Caki2 (cell line): ENCODE measurements at regions not wholly inside any gene's neighbourhood (a gene's known extent, or its start where the extent isn't known, plus 50 kb on each side); places are given as distances from the start of the nearest gene placed in this dataset.
"Not testable (repeated sequence)": the region's sequence is repeated elsewhere in the genome, so short reads cannot be mapped to it uniquely, and the experiment has no call there.

Source experiments
- DNase-seq: peaks from one replicate; pipeline ENCODE4 v3.0.0-alpha.2; 2015; ENCODE audit warnings: low read depth
- in situ Hi-C: cut with HindIII; loops from 2 replicates; pipeline ENCODE4 v1.10.0; 2016; ENCODE audit warnings: low sequenced_read_pairs, low pct_unique_long_range_greater_than_20kb, mixed read lengths

DNA sequence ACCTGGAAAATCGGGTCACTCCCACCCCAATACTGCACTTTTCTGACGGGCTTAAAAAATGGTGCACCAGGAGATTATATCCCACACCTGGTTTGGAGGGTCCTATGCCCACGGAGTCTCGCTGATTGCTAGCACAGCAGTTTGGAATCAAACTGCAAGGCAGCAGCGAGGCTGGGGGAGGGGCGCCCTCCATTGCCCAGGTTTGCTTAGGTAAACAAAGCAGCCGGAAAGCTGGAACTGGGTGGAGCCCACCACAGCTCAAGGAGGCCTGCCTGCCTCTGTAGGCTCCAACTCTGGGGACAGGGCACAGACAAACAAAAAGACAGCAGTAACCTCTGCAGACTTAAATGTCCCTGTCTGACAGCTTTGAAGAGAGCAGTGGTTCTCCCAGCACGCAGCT, 167.1 kb upstream of the PHACTR1 start:
- in situ Hi-C loops, DNase-seq: not testable (repeated sequence)

DNA sequence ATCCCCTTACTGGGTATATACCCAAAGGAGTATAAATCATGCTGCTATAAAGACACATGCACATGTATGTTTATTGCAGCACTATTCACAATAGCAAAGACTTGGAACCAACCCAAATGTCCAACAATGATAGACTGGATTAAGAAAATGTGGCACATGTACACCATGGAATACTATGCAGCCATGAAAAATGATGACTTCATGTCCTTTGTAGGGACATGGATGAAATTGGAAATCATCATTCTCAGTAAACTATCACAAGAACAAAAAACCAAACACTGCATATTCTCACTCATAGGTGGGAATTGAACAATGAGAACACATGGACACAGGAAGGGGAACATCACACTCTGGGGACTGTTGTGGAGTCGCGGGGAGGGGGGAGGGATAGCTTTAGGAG, 161.7 kb upstream of the PHACTR1 start:
- in situ Hi-C loops, DNase-seq: not testable (repeated sequence)

- in situ Hi-C loops, result no loop called here
- no peak for DNase-seq
Observed at GRCh38 chr6:12555267-12555666, 161.3 kb upstream of the PHACTR1 start.

DNA sequence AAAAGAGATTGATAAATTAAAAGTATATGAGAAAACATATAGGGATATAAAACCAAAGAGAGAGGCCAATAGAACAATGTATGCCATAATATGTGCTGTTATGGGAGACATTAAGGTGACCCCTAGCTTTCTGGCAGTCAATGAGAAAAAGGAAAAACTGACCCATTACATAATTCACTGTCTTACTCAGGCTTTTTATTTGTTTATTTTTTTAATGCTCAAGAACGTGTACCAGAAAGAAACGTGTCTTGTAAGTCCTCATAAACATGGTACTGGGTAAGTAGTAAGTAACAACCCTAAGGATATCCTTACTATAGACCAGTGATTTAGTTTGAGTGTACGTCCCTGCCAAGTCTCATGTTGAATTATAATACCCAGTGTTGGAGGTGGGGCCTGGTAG, 160.8 kb upstream of the PHACTR1 start:
- in situ Hi-C loops, result no loop called here
- DNase-seq, result no peak

GRCh38 chr6:12557765-12558164, 158.8 kb upstream of the PHACTR1 start:
- in situ Hi-C loops, result no loop called here
- no peak for DNase-seq

GRCh38 chr6:12560315-12560714, 156.3 kb upstream of the PHACTR1 start:
- in situ Hi-C loops, result no loop called here
- no peak for DNase-seq

GRCh38 chr6:12566618-12567123, 149.9 kb upstream of the PHACTR1 start:
- in situ Hi-C loops, result no loop called here
- no peak for DNase-seq

- in situ Hi-C loops, result no loop called here
- DNase-seq, result no peak
Observed at GRCh38 chr6:12567682-12568081, 148.9 kb upstream of the PHACTR1 start.

- in situ Hi-C loops, result no loop called here
- DNase-seq, result no peak
Observed at GRCh38 chr6:12569646-12570045, 146.9 kb upstream of the PHACTR1 start.

DNA sequence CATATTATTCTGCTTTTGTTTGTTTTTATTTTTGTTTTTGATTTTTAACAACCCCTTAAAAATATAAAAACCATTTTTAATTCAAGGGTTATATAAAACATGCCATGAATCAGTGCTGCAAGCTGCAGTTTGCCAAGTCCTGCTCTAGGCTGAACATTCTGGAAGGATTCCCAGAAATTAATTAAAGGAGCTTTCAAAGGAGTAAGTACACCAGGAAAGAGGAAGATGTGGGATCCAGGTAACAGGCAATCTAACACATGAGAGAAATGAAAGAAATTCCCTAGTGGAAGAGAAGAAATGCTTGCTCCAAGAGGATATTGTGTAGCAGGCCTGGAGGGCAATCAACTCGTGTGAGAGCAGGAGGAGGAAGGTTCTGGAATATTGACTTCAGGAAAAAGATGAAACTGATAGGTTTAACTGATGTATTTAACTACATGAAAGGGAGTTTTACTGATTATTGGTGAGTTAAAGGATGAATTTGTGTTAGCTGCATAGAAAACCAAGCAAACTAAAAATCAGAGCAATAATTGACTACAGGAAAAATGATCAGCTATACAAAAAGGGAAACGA, 146.0 kb upstream of the PHACTR1 start:
- no peak for DNase-seq
- in situ Hi-C loops, result no loop called here

DNA sequence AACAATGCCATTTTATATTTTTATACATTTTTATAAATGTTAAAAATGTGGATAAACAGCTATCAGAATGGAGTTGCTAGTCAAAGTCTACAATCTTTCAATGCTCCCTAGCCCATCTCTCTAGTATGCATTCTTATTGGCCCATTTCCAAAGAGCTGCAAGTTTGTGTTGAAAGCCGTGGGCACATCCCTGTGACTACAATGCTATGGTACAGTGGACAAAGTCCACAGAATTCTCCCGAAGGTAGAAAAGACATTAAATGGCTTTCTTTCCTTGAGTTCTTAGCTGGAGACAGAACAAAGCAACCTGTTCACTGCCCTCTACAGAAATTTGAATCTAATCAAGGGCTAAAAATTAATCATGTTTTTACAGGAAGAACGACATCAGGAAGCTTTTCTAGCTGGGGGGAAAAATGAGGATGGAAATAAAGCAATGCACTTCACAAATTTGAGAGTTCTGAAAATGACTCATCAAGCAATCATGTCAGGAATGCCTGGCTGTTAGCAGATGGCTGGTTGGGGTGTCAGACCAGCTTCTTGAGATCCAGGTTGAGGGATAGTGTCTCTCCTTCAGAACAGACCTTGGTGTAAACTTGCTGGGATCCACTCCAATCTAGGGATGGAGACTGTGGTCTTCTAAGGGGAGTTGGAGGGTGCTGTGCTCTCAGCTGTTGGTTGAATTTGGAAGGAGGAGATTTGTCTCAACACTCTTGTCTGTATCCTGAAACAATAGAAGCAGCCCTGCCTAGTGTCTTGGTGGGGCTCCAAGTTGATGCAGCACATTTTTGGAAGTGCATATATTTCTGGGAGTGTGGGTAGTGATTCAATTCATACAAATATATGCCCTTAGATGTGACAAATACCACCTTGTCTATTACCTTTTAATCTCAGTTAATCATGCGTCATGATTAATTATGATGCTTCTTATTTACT, 143.4 kb upstream of the PHACTR1 start:
- in situ Hi-C loops, result no loop called here
- DNase-seq, result peak; percentile 79

- DNase-seq, result no peak
- in situ Hi-C loops, result no loop called here
Observed at GRCh38 chr6:12575961-12576360, 140.6 kb upstream of the PHACTR1 start.

- no peak for DNase-seq
- in situ Hi-C loops, result no loop called here
Observed at GRCh38 chr6:12576389-12576788, 140.2 kb upstream of the PHACTR1 start.

DNA sequence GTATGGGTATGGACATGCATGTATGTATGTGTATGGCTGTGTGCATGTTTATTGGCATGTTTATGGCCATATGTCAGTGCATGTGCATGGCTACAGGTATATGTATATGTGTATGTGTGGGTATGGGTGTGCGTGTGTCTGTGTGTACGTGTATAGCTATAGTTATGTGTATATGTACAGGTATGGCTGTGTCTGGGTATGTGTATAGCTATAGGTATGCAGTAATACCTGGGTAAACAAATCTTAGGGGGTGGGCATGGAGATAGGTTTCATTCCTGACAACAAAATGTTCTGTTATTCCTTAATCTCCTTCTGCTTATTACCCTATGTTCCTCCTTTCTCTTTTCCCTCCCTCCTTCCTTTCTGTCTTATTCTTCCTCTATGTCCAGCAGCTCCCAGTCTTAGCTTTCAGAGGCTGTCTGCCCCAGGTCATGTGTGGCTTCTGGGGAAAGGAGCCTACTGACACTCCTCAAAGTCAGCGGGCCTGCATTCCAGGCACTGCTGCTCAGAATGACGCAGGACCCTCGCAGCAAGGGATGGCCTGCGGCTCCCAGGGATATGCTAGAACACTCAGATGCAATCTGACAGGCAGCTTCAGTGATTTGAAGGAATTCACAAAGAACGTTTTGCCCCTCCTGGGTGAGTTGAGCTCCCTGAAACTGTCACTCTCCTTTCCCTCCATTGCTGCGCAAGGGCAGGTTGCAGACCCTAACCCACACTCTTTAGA, 139.3 kb upstream of the PHACTR1 start:
- DNase-seq, result no peak
- in situ Hi-C loops, result no loop called here

- no peak for DNase-seq
- in situ Hi-C loops, result no loop called here
Observed at GRCh38 chr6:12578097-12578496, 138.5 kb upstream of the PHACTR1 start.

DNA sequence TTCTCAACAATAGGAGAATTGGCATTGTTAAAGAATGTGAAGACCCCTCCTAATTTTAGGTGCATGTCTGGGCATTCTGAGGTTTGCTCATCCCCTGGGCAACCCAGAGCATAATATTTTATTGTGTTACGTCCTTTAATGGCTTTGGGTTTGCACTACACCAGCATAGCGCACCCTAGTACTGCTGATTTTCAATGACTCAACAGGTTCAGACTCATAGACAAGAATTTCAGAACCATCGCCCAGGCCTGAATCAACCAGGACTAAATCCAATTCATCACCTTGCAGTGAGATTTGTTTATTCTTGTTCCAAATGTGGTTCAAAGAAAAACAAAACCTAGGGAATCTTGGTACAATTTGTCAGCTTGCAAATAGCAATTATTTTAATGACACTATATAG, 137.8 kb upstream of the PHACTR1 start:
- no peak for DNase-seq
- in situ Hi-C loops, result no loop called here

DNA sequence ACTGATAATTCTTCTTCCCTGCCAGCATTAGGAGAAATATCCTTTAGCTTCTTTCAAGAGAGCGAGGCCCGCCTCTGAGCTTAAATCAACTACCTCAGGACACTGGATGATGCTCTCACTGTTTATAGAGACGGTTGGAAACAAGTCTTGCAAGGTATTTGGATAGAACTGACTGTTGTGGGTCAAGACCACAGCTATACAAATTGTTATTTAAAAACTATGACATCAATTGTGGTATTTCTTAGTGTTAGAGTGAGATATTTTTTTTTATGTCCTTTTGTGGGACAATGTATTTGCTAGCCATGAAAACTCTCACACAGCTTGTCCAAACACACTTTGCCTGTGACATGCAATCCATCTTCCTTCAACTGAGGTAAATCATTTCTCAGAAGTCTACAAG, 136.3 kb upstream of the PHACTR1 start:
- peak; percentile 13 for DNase-seq
- in situ Hi-C loops, result no loop called here

DNA sequence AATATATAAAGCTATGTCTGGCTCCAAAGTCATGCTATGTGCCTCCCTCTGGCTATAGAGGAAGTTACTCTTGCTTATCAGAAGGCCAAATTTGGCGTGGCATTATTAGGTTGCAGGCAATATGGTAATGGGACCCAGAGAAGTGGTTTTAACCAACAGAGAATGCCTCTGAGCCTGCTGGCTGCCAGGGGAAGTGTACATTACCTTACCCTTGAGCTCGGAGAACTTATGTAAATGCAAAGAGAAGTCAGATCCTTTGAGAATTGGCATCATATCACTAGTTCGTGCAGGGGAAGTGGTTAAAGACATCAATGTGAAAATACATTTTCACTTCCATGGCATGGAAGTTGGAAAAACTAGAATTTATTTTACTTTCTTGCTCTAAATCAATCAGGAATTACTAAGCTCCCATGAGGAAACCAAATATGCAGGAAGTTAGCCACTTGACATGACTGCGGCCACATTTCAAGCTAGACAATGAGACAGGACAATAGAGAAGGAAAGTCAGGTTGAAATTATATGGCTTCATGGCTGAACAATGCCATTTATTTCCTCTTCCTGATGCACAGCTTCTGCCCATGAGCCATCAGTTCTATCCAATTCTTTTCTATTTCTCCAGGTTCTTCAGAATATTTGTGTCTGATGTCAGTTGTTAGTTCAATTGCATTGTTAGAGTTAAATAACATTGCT, 134.0 kb upstream of the PHACTR1 start:
- in situ Hi-C loops, result no loop called here
- DNase-seq, result no peak
